ENCODE measurements at regions not wholly inside any gene's neighbourhood (a gene's known extent, or its start where the extent isn't known, plus 50 kb on each side); places are given as distances from the start of the nearest gene placed in this dataset.

DNA sequence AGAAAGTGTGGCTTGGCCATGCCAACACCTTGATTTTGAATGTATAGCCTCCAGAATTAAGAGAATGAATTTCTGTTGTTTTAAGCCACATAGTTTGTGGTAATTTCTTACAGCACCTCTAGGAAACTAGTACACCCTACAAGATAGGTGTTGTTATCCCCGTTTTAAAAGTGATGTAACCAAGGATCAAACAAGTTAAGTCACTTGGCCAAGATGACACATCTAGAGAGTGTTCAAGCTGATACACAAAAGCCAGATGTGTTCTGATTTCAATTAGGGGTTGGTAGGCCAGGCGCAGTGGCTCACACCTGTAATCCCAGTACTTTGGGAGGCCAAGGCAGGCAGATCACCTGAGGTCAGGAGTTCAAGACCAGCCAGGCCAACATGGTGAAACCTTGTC lies 396.5 kb upstream of the SOX9 start:
- no peak for TF ChIP-seq BHLHE40 (IDR thresholded peaks at IDR 0.05; ENCODE audit: low read depth, low read length)
- TF ChIP-seq HDAC2 (IDR thresholded peaks at IDR 0.05): no peak
- TF ChIP-seq, protein P1, sequence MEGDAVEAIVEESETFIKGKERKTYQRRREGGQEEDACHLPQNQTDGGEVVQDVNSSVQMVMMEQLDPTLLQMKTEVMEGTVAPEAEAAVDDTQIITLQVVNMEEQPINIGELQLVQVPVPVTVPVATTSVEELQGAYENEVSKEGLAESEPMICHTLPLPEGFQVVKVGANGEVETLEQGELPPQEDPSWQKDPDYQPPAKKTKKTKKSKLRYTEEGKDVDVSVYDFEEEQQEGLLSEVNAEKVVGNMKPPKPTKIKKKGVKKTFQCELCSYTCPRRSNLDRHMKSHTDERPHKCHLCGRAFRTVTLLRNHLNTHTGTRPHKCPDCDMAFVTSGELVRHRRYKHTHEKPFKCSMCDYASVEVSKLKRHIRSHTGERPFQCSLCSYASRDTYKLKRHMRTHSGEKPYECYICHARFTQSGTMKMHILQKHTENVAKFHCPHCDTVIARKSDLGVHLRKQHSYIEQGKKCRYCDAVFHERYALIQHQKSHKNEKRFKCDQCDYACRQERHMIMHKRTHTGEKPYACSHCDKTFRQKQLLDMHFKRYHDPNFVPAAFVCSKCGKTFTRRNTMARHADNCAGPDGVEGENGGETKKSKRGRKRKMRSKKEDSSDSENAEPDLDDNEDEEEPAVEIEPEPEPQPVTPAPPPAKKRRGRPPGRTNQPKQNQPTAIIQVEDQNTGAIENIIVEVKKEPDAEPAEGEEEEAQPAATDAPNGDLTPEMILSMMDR (IDR thresholded peaks at IDR 0.05): no peak
- no peak for TF ChIP-seq CHD4 (IDR thresholded peaks at IDR 0.05; ENCODE audit: borderline replicate concordance)
- TF ChIP-seq, protein P2, sequence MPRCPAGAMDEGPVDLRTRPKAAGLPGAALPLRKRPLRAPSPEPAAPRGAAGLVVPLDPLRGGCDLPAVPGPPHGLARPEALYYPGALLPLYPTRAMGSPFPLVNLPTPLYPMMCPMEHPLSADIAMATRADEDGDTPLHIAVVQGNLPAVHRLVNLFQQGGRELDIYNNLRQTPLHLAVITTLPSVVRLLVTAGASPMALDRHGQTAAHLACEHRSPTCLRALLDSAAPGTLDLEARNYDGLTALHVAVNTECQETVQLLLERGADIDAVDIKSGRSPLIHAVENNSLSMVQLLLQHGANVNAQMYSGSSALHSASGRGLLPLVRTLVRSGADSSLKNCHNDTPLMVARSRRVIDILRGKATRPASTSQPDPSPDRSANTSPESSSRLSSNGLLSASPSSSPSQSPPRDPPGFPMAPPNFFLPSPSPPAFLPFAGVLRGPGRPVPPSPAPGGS (IDR thresholded peaks at IDR 0.05): no peak
- no peak for TF ChIP-seq ZFP36 (IDR thresholded peaks at IDR 0.05; ENCODE audit: borderline replicate concordance, partially characterized antibody)
- no peak for TF ChIP-seq FOSL2 (IDR thresholded peaks at IDR 0.05)
- TF ChIP-seq FOSL2 (CRISPR knock-in tag; IDR thresholded peaks at IDR 0.05): no peak
- TF ChIP-seq, protein P3, sequence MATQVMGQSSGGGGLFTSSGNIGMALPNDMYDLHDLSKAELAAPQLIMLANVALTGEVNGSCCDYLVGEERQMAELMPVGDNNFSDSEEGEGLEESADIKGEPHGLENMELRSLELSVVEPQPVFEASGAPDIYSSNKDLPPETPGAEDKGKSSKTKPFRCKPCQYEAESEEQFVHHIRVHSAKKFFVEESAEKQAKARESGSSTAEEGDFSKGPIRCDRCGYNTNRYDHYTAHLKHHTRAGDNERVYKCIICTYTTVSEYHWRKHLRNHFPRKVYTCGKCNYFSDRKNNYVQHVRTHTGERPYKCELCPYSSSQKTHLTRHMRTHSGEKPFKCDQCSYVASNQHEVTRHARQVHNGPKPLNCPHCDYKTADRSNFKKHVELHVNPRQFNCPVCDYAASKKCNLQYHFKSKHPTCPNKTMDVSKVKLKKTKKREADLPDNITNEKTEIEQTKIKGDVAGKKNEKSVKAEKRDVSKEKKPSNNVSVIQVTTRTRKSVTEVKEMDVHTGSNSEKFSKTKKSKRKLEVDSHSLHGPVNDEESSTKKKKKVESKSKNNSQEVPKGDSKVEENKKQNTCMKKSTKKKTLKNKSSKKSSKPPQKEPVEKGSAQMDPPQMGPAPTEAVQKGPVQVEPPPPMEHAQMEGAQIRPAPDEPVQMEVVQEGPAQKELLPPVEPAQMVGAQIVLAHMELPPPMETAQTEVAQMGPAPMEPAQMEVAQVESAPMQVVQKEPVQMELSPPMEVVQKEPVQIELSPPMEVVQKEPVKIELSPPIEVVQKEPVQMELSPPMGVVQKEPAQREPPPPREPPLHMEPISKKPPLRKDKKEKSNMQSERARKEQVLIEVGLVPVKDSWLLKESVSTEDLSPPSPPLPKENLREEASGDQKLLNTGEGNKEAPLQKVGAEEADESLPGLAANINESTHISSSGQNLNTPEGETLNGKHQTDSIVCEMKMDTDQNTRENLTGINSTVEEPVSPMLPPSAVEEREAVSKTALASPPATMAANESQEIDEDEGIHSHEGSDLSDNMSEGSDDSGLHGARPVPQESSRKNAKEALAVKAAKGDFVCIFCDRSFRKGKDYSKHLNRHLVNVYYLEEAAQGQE (IDR thresholded peaks at IDR 0.05): no peak
- TF ChIP-seq RCOR1 (IDR thresholded peaks at IDR 0.05; ENCODE audit: low read depth, low read length): no peak
- no peak for TF ChIP-seq TP53 (CRISPR knock-in tag; IDR thresholded peaks at IDR 0.05)
- TF ChIP-seq, protein P4, sequence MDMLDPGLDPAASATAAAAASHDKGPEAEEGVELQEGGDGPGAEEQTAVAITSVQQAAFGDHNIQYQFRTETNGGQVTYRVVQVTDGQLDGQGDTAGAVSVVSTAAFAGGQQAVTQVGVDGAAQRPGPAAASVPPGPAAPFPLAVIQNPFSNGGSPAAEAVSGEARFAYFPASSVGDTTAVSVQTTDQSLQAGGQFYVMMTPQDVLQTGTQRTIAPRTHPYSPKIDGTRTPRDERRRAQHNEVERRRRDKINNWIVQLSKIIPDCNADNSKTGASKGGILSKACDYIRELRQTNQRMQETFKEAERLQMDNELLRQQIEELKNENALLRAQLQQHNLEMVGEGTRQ (IDR thresholded peaks at IDR 0.05): no peak
- TF ChIP-seq PHF8 (IDR thresholded peaks at IDR 0.05; ENCODE audit: borderline replicate concordance, low read depth): no peak
- TF ChIP-seq KDM1A (IDR thresholded peaks at IDR 0.05; ENCODE audit: low read depth): no peak
